Osteoblast (primary cell): ENCODE measurements at regions not wholly inside any gene's neighbourhood (a gene's known extent, or its start where the extent isn't known, plus 50 kb on each side); places are given as distances from the start of the nearest gene placed in this dataset.

ENCODE experiments used
- DNase-seq: peaks from one replicate; pipeline ENCODE4 v3.0.0; 2011; ENCODE audit warnings: low spot score, mixed read lengths; ENCODE audit not compliant: insufficient read length; ENCODE audit errors: missing footprints
- H2AFZ ChIP-seq: 2 replicates; pipeline ENCODE4 v1.6.0; 2011; ENCODE audit warnings: mild to moderate bottlenecking, low read length
- H3K27ac ChIP-seq: 2 replicates; pipeline ENCODE4 v1.5.1; 2011; ENCODE audit warnings: mild to moderate bottlenecking, low read depth, low read length, moderate library complexity
- H3K27me3 ChIP-seq: 2 replicates; pipeline ENCODE4 v1.6.0; 2012; ENCODE audit warnings: mild to moderate bottlenecking, control low read depth, inconsistent platforms, low read length, moderate library complexity; ENCODE audit not compliant: insufficient read depth
- H3K36me3 ChIP-seq: 2 replicates; pipeline ENCODE4 v1.5.1; 2011; ENCODE audit warnings: mild to moderate bottlenecking, low read length, control low read depth, moderate library complexity; ENCODE audit not compliant: insufficient read depth
- H3K4me1 ChIP-seq: 2 replicates; pipeline ENCODE4 v1.5.1; 2011; ENCODE audit warnings: mild to moderate bottlenecking, low read length, control low read depth, moderate library complexity; ENCODE audit not compliant: insufficient read depth
- H3K4me2 ChIP-seq: 2 replicates; pipeline ENCODE4 v1.6.0; 2011; ENCODE audit warnings: mild to moderate bottlenecking, low read length; ENCODE audit not compliant: insufficient read depth
- H3K4me3 ChIP-seq: fragments of 200-600 bp; sonication (generic); 3 replicates; pipeline ENCODE4 v1.5.1; 2012; ENCODE audit warnings: mild to moderate bottlenecking, low read length, inconsistent platforms; ENCODE audit not compliant: insufficient read depth
- H3K79me2 ChIP-seq: 2 replicates; pipeline ENCODE4 v1.6.0; 2012; ENCODE audit warnings: mild to moderate bottlenecking, low read length, control low read depth, inconsistent platforms; ENCODE audit not compliant: insufficient read depth
- H3K9me3 ChIP-seq: 2 replicates; pipeline ENCODE4 v1.5.1; 2011; ENCODE audit warnings: low read depth, low read length, control low read depth
- H4K20me1 ChIP-seq: 2 replicates; pipeline ENCODE4 v1.6.0; 2012; ENCODE audit warnings: mild to moderate bottlenecking, low read length, control low read depth; ENCODE audit not compliant: insufficient read depth
- CTCF ChIP-seq: IDR thresholded peaks from 2 replicates; pipeline ENCODE4 v1.5.1; 2011; ENCODE audit warnings: mild to moderate bottlenecking, low read depth, low read length, moderate library complexity; ENCODE audit errors: extremely low read depth

GRCh38 chr9:82819260-82819659 is 243.7 kb downstream of the RASEF start:
- Histone ChIP-seq H3K4me3 (no peak overlapping the region), H3K27me3 (no peaks in the 10 kb centered on the region), H3K9me3 (no peaks in the 10 kb centered on the region), H3K79me2 (no peaks in the 10 kb centered on the region), H4K20me1 (no peaks in the 10 kb centered on the region), H3K36me3 (no peaks in the 10 kb centered on the region), H3K4me1 (no peaks in the 10 kb centered on the region), H3K4me2 (no peak overlapping the region), H3K27ac (no peak overlapping the region), H2AFZ (no peak overlapping the region)
- DNase-seq, result no peak
- TF ChIP-seq CTCF, result no peak

- Histone ChIP-seq H3K27me3 (no peaks in the 10 kb centered on the region), H3K9me3 (no peaks in the 10 kb centered on the region), H3K4me1 (no peaks in the 10 kb centered on the region), H3K4me2 (no peak overlapping the region), H4K20me1 (no peaks in the 10 kb centered on the region), H3K27ac (no peak overlapping the region), H3K36me3 (no peaks in the 10 kb centered on the region), H2AFZ (no peak overlapping the region), H3K4me3 (no peak overlapping the region), H3K79me2 (no peaks in the 10 kb centered on the region)
- no peak for DNase-seq
- no peak for TF ChIP-seq CTCF
Measured at GRCh38 chr9:82820186-82820585, 242.8 kb downstream of the RASEF start.

GRCh38 chr9:82829818-82830217 is 233.1 kb downstream of the RASEF start:
- TF ChIP-seq CTCF, result no peak
- Histone ChIP-seq H3K36me3 (no peaks in the 10 kb centered on the region), H3K4me1 (no peaks in the 10 kb centered on the region), H3K27me3 (no peaks in the 10 kb centered on the region), H3K27ac (no peak overlapping the region), H3K9me3 (no peaks in the 10 kb centered on the region), H4K20me1 (no peaks in the 10 kb centered on the region), H3K4me2 (no peak overlapping the region), H3K79me2 (no peaks in the 10 kb centered on the region), H2AFZ (no peak overlapping the region), H3K4me3 (no peak overlapping the region)
- DNase-seq, result no peak

GRCh38 chr9:82865524-82865923 is 197.4 kb downstream of the RASEF start:
- Histone ChIP-seq H3K27me3 (no peaks in the 10 kb centered on the region), H2AFZ (no peak overlapping the region), H3K27ac (no peak overlapping the region), H4K20me1 (no peaks in the 10 kb centered on the region), H3K36me3 (no peaks in the 10 kb centered on the region), H3K4me2 (no peak overlapping the region), H3K79me2 (no peaks in the 10 kb centered on the region), H3K4me3 (no peak overlapping the region), H3K9me3 (no peaks in the 10 kb centered on the region), H3K4me1 (no peaks in the 10 kb centered on the region)
- DNase-seq, result no peak
- TF ChIP-seq CTCF, result no peak
